Stimulated activated naive CD4-positive, alpha-beta T cell (primary cell): ENCODE measurements at regions not wholly inside any gene's neighbourhood (a gene's known extent, or its start where the extent isn't known, plus 50 kb on each side); places are given as distances from the start of the nearest gene placed in this dataset.
"Not testable (repeated sequence)": the region's sequence is repeated elsewhere in the genome, so short reads cannot be mapped to it uniquely, and the experiment has no call there.

Experiments used
- DNase-seq, 6 experiments: peaks; one replicate each; lab custom pipeline; 2025; lab: John Stamatoyannopoulos, UW

- no peak for DNase-seq
Measured at GRCh38 chr1:189206617-189207016, 1271.0 kb downstream of the BRINP3 start.

GRCh38 chr1:189211742-189212141 lies 1265.9 kb downstream of the BRINP3 start:
- DNase-seq, result no peak

GRCh38 chr1:189212606-189213005 lies 1265.1 kb downstream of the BRINP3 start:
- DNase-seq, result no peak

- no peak for DNase-seq
Measured at GRCh38 chr1:189216886-189217285, 1260.8 kb downstream of the BRINP3 start.

- no peak for DNase-seq
Measured at GRCh38 chr1:189217646-189218045, 1260.0 kb downstream of the BRINP3 start.

GRCh38 chr1:189220750-189221149 lies 1256.9 kb downstream of the BRINP3 start:
- no peak for DNase-seq

- DNase-seq, result not testable (repeated sequence)
Measured at GRCh38 chr1:189225794-189226145, 1251.9 kb downstream of the BRINP3 start.

GRCh38 chr1:189226779-189227178 lies 1250.9 kb downstream of the BRINP3 start:
- no peak for DNase-seq

- no peak for DNase-seq
Measured at GRCh38 chr1:189237008-189237407, 1240.7 kb downstream of the BRINP3 start.

- no peak for DNase-seq
Measured at GRCh38 chr1:189253601-189254350, 1223.9 kb downstream of the BRINP3 start.

- not testable (repeated sequence) for DNase-seq
Measured at GRCh38 chr1:189261128-189261527, 1216.5 kb downstream of the BRINP3 start.

- no peak for DNase-seq
Measured at GRCh38 chr1:189269011-189269410, 1208.7 kb downstream of the BRINP3 start.

GRCh38 chr1:189274267-189274666 lies 1203.4 kb downstream of the BRINP3 start:
- no peak for DNase-seq

- no peak for DNase-seq
Measured at GRCh38 chr1:189275796-189276195, 1201.9 kb downstream of the BRINP3 start.

GRCh38 chr1:189289346-189289745 lies 1188.3 kb downstream of the BRINP3 start:
- DNase-seq, result no peak

- no peak for DNase-seq
Measured at GRCh38 chr1:189301235-189301634, 1176.4 kb downstream of the BRINP3 start.

GRCh38 chr1:189305279-189305678 lies 1172.4 kb downstream of the BRINP3 start:
- no peak for DNase-seq

- no peak for DNase-seq
Measured at GRCh38 chr1:189311915-189312314, 1165.7 kb downstream of the BRINP3 start.

GRCh38 chr1:189312499-189312898 lies 1165.2 kb downstream of the BRINP3 start:
- DNase-seq, result no peak

GRCh38 chr1:189313488-189313887 lies 1164.2 kb downstream of the BRINP3 start:
- DNase-seq, result no peak

- no peak for DNase-seq
Measured at GRCh38 chr1:189315035-189315901, 1162.4 kb downstream of the BRINP3 start.

GRCh38 chr1:189323091-189323490 lies 1154.6 kb downstream of the BRINP3 start:
- DNase-seq, result no peak

GRCh38 chr1:189331071-189331470 lies 1146.6 kb downstream of the BRINP3 start:
- not testable (repeated sequence) for DNase-seq
